ENCODE measurements at regions not wholly inside any gene's neighbourhood (a gene's known extent, or its start where the extent isn't known, plus 50 kb on each side); places are given as distances from the start of the nearest gene placed in this dataset.

DNA sequence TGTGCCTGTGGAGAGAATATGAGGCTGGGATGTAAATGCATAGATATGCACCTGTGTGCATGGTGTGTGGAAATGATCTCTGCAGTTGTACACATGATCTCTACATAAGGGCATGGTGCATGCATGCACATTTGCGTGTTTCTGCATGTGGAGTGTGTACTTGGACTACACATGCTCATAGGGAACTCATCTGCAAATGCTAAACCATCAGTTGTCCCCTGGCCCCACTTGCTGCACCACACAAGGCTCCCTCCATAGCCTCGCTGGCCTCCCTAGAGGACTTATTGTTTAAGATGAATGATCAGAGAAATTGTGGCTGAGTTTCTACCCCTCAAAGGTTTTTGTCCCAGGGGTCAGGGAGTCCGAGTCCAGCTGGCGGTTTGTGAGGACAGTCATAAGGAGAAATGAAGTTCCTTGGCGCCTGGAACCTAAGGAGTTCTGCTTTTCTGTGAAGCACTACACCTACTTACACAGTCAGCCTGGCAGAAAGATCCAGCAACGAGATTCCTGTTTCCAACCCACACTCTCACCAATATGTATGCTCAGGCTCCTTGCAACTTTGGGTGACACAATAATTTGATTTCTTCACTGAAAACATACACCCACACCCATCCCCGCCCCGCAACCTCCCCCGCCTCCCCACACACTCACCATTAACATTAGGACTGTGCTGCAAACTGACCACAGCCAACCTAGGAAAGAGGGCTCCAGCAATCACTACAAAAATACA is 79.9 kb upstream of the CPEB4 start:
- Mint-ChIP-seq H3K9me3 (peaks cover 0 to 18% (median 5%) of the 10 kb centered on the region in 11 donors), H3K27me3 (peaks cover 0 to 15% (median 0%) of the 10 kb centered on the region in 5 donors), H3K4me1 (peaks cover 0 to 4% (median 0%) of the 10 kb centered on the region in 7 donors), H3K36me3 (no peaks in the 10 kb centered on the region), H3K4me3 (no peak overlapping the region), H3K27ac (no peak overlapping the region)
- no peaks in the 10 kb centered on the region for H3K4me1 ChIP-seq (ENCODE audit: control insufficient read depth in 2 of 2, insufficient read depth in 2 of 2, low read length in 2 of 2)
- no peaks in the 10 kb centered on the region for H3K27me3 ChIP-seq (ENCODE audit: control insufficient read depth in 2 of 2, insufficient read depth in 2 of 2, low read length in 2 of 2)
- DNase-seq: no peak
- no peaks in the 10 kb centered on the region for H3K9me3 ChIP-seq (ENCODE audit: control insufficient read depth in 2 of 3, low read length in 3 of 3)
- ChIA-PET POLR2A (no interaction called here), CTCF (no interaction called here)
- peak; percentile 62 for ATAC-seq
- no peak overlapping the region for H3K27ac ChIP-seq (ENCODE audit: low read depth, low read length)
- intact Hi-C loops (cut with micrococcal nuclease): no loop called here
- no peak overlapping the region for H3K4me3 ChIP-seq (ENCODE audit: low read length)
- no peaks in the 10 kb centered on the region for H3K36me3 ChIP-seq (ENCODE audit: control insufficient read depth in 2 of 3, insufficient read depth in 3 of 3, low read length in 3 of 3)

DNA sequence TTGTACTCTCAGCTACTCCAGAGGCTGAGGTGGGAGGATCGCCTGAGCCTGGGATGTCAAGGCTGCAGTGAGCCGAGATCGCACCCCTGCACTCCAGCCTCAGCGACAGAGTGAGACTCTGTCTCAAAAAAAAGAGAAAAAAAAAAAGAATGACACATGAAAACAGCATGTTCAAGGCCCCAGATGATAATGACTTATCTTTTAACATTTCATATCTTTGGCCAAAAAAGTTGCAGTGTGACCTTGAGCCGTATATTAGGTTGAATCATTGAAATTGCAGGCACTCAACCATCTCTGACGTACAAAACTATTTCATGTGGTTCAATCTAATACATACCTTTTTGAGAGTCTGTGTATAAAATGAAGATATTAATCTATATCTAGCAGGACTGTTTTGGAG is 79.1 kb upstream of the CPEB4 start:
- CTCF ChIA-PET: no interaction called here
- Histone ChIP-seq H3K27me3 (ENCODE audit: control insufficient read depth in 2 of 2, insufficient read depth in 2 of 2, low read length in 2 of 2) (no peaks in the 10 kb centered on the region), H3K27ac (ENCODE audit: low read depth, low read length) (no peak overlapping the region), H3K9me3 (ENCODE audit: control insufficient read depth in 2 of 3, low read length in 3 of 3) (no peaks in the 10 kb centered on the region), H3K4me3 (ENCODE audit: low read length) (no peak overlapping the region), H3K4me1 (ENCODE audit: control insufficient read depth in 2 of 2, insufficient read depth in 2 of 2, low read length in 2 of 2) (no peaks in the 10 kb centered on the region), H3K36me3 (ENCODE audit: control insufficient read depth in 2 of 3, insufficient read depth in 3 of 3, low read length in 3 of 3) (no peaks in the 10 kb centered on the region)
- Mint-ChIP-seq H3K27ac (no peak overlapping the region), H3K27me3 (peaks cover 0 to 23% (median 0%) of the 10 kb centered on the region in 5 donors), H3K4me1 (peaks cover 0 to 4% (median 0%) of the 10 kb centered on the region in 7 donors), H3K9me3 (peaks cover 0 to 18% (median 5%) of the 10 kb centered on the region in 11 donors), H3K36me3 (no peaks in the 10 kb centered on the region), H3K4me3 (no peak overlapping the region)
- ATAC-seq (no peak), DNase-seq (no peak)
- POLR2A ChIA-PET: no interaction called here
- intact Hi-C loops (cut with micrococcal nuclease): no loop called here

DNA sequence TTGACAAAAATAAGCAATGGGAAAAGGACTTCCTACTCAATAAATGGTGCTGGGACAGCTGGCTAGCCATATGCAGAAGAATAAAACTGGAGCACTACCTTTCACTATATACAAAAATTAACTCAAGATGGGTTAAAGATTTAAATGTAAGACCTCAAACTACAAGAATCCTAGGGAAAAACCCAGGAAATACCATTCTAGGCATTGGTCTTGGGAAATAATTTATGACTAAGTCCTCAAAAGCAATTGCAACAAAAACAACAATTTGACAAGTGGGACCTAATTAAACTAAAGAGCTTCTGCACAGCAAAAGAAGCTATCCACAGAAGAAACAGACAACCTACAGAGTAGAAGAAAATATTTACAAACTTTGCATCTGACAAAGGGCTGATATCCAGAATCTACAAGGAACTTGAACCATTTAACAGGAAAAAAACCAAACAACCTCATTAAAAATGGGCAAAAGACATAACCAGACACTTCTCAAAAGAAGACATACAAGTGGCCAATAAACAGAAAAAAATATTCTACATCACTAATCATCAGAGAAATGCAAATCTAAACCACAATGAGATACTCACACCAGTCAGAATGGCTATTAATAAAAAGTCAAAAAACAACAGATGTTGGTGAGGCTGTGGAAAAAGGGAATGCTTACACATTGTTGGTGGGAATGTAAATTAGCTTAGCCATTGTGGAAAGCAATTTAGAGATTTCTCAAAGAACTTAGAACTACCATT is 75.2 kb upstream of the CPEB4 start:
- no peak overlapping the region for H3K27ac ChIP-seq (ENCODE audit: low read depth, low read length)
- intact Hi-C loops (cut with micrococcal nuclease): no loop called here
- H3K27me3 ChIP-seq (ENCODE audit: control insufficient read depth in 2 of 2, insufficient read depth in 2 of 2, low read length in 2 of 2): no peaks in the 10 kb centered on the region
- H3K4me1 Mint-ChIP-seq: peaks cover 0 to 7% (median 0%) of the 10 kb centered on the region in 7 donors
- ChIA-PET POLR2A (no interaction called here), CTCF (interaction anchor here (0.6 kb wide), 1 partner anchor 224 kb away, joined by 4 read pairs; no protein-coding TSS in a partner anchor)
- H3K4me3 Mint-ChIP-seq: no peak overlapping the region
- no peaks in the 10 kb centered on the region for H3K4me1 ChIP-seq (ENCODE audit: control insufficient read depth in 2 of 2, insufficient read depth in 2 of 2, low read length in 2 of 2)
- H3K9me3 Mint-ChIP-seq: peaks cover 0 to 13% (median 5%) of the 10 kb centered on the region in 11 donors
- no peaks in the 10 kb centered on the region for H3K36me3 ChIP-seq (ENCODE audit: control insufficient read depth in 2 of 3, insufficient read depth in 3 of 3, low read length in 3 of 3)
- no peaks in the 10 kb centered on the region for H3K9me3 ChIP-seq (ENCODE audit: control insufficient read depth in 2 of 3, low read length in 3 of 3)
- peaks cover 0 to 4% (median 0%) of the 10 kb centered on the region in 5 donors for H3K36me3 Mint-ChIP-seq
- no peak for ATAC-seq
- H3K27me3 Mint-ChIP-seq: peaks cover 4 to 25% (median 13%) of the 10 kb centered on the region in 5 donors
- no peak overlapping the region for H3K4me3 ChIP-seq (ENCODE audit: low read length)
- no peak for DNase-seq
- H3K27ac Mint-ChIP-seq: no peak overlapping the region

DNA sequence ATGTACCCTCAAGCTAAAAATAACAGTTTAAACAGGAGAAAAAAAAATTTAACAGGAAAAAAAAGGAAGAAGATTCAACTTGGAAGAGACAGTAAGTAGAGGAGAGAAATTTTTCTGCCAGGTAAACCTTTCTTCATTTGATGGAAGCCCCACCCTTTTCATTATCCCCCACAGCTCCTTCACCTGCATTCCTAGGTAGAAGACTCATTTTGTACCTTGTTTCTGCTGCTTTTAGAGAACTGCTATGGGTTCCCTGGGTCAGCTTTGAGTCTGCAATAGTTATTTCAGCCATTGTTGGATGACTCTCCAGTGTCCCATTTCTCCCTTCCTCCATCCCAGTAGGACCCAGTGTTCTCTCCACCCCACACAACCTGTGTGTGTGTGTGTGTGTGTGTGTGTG is 74.1 kb upstream of the CPEB4 start:
- peaks cover 4 to 25% (median 13%) of the 10 kb centered on the region in 5 donors for H3K27me3 Mint-ChIP-seq
- peaks cover 0 to 4% (median 0%) of the 10 kb centered on the region in 5 donors for H3K36me3 Mint-ChIP-seq
- ChIA-PET POLR2A (no interaction called here), CTCF (interaction anchor here (0.7 kb wide), 1 partner anchor 14 kb away, joined by 3 read pairs; no protein-coding TSS in a partner anchor)
- no peak overlapping the region for H3K27ac Mint-ChIP-seq
- Histone ChIP-seq H3K4me3 (ENCODE audit: low read length) (no peak overlapping the region), H3K9me3 (ENCODE audit: control insufficient read depth in 2 of 3, low read length in 3 of 3) (no peaks in the 10 kb centered on the region), H3K27ac (ENCODE audit: low read depth, low read length) (no peak overlapping the region), H3K27me3 (ENCODE audit: control insufficient read depth in 2 of 2, insufficient read depth in 2 of 2, low read length in 2 of 2) (no peaks in the 10 kb centered on the region), H3K4me1 (ENCODE audit: control insufficient read depth in 2 of 2, insufficient read depth in 2 of 2, low read length in 2 of 2) (no peaks in the 10 kb centered on the region), H3K36me3 (ENCODE audit: control insufficient read depth in 2 of 3, insufficient read depth in 3 of 3, low read length in 3 of 3) (no peaks in the 10 kb centered on the region)
- H3K9me3 Mint-ChIP-seq: peaks cover 2 to 15% (median 9%) of the 10 kb centered on the region in 11 donors
- peaks cover 0 to 7% (median 0%) of the 10 kb centered on the region in 7 donors for H3K4me1 Mint-ChIP-seq
- DNase-seq (no peak), ATAC-seq (no peak)
- intact Hi-C loops (cut with micrococcal nuclease): no loop called here
- no peak overlapping the region for H3K4me3 Mint-ChIP-seq

DNA sequence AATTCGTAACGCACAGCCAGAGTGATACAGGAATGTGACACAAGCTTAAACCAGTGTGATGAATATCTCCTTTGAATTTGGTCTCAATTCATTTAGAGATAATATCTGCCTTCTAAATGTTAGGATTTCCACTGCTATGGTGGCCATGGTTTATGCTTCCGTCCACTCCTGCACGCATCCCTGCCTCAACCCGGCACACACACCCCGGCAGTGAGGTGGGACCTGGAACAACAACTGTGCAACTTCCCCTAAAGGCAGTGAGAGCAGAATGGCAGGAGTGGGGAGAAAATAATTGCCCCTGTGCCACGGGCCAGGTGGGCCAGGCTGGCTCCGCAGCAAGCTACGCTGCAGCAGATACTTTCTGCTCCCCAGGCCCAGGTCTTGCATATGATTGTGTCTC is 72.6 kb upstream of the CPEB4 start:
- H3K9me3 ChIP-seq (ENCODE audit: control insufficient read depth in 2 of 3, low read length in 3 of 3): peaks cover 0 to 3% (median 0%) of the 10 kb centered on the region in 3 experiments
- no peaks in the 10 kb centered on the region for H3K27me3 ChIP-seq (ENCODE audit: control insufficient read depth in 2 of 2, insufficient read depth in 2 of 2, low read length in 2 of 2)
- H3K9me3 Mint-ChIP-seq: peaks cover under 1 to 25% (median 6%) of the 10 kb centered on the region in 11 donors
- no peak overlapping the region for H3K27ac ChIP-seq (ENCODE audit: low read depth, low read length)
- intact Hi-C loops (cut with micrococcal nuclease): no loop called here
- CTCF ChIA-PET: no interaction called here
- H3K4me3 ChIP-seq (ENCODE audit: low read length): no peak overlapping the region
- peaks cover 0 to 5% (median 0%) of the 10 kb centered on the region in 7 donors for H3K4me1 Mint-ChIP-seq
- H3K4me1 ChIP-seq (ENCODE audit: control insufficient read depth in 2 of 2, insufficient read depth in 2 of 2, low read length in 2 of 2): no peaks in the 10 kb centered on the region
- H3K4me3 Mint-ChIP-seq: no peak overlapping the region
- H3K36me3 ChIP-seq (ENCODE audit: control insufficient read depth in 2 of 3, insufficient read depth in 3 of 3, low read length in 3 of 3): no peaks in the 10 kb centered on the region
- H3K36me3 Mint-ChIP-seq: peaks cover 0 to 4% (median 4%) of the 10 kb centered on the region in 5 donors
- ATAC-seq: no peak
- POLR2A ChIA-PET: no interaction called here
- no peak for DNase-seq
- H3K27me3 Mint-ChIP-seq: peaks cover 4 to 25% (median 13%) of the 10 kb centered on the region in 5 donors
- H3K27ac Mint-ChIP-seq: no peak overlapping the region

DNA sequence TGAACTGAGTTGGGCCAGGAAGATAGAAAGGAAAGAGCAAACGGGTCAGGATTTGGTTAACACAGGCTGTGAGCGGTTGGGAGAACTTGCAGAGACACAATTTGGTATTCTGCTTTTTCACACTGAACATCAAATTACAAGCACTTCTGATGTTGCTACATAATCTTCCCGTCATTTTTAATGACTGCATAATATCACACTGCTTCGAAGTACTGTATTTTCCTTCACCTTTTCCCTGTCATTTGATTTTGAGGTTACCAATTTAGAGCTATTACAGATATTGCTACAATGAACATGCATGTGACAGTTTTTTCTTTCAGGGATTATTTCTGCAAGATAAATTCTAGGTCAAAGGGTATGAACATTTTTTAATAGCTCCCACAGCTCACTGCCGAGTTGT is 71.4 kb upstream of the CPEB4 start:
- ATAC-seq: no peak
- H3K27ac Mint-ChIP-seq: no peak overlapping the region
- Histone ChIP-seq H3K36me3 (ENCODE audit: control insufficient read depth in 2 of 3, insufficient read depth in 3 of 3, low read length in 3 of 3) (no peaks in the 10 kb centered on the region), H3K4me3 (ENCODE audit: low read length) (no peak overlapping the region), H3K27ac (ENCODE audit: low read depth, low read length) (no peak overlapping the region), H3K27me3 (ENCODE audit: control insufficient read depth in 2 of 2, insufficient read depth in 2 of 2, low read length in 2 of 2) (no peaks in the 10 kb centered on the region), H3K9me3 (ENCODE audit: control insufficient read depth in 2 of 3, low read length in 3 of 3) (peaks cover 0 to 3% (median 0%) of the 10 kb centered on the region in 3 experiments), H3K4me1 (ENCODE audit: control insufficient read depth in 2 of 2, insufficient read depth in 2 of 2, low read length in 2 of 2) (no peaks in the 10 kb centered on the region)
- H3K4me1 Mint-ChIP-seq: peaks cover 0 to 15% (median 6%) of the 10 kb centered on the region in 7 donors
- CTCF ChIA-PET: no interaction called here
- no peak overlapping the region for H3K4me3 Mint-ChIP-seq
- H3K27me3 Mint-ChIP-seq: peaks cover 4 to 19% (median 13%) of the 10 kb centered on the region in 5 donors
- peaks cover 0 to 25% (median 5%) of the 10 kb centered on the region in 11 donors for H3K9me3 Mint-ChIP-seq
- no peak for DNase-seq
- intact Hi-C loops (cut with micrococcal nuclease): no loop called here
- POLR2A ChIA-PET: no interaction called here
- H3K36me3 Mint-ChIP-seq: peaks cover 0 to 4% (median 4%) of the 10 kb centered on the region in 5 donors

Data from naive thymus-derived CD4-positive, alpha-beta T cell (primary cell).